ENCODE measurements at regions not wholly inside any gene's neighbourhood (a gene's known extent, or its start where the extent isn't known, plus 50 kb on each side); places are given as distances from the start of the nearest gene placed in this dataset.

- Histone ChIP-seq H3K9me3 (ENCODE audit: control insufficient read depth, insufficient read depth, low read depth, low read length) (no peaks in the 10 kb centered on the region), H3K36me3 (ENCODE audit: control insufficient read depth, insufficient read depth, low read length) (no peaks in the 10 kb centered on the region), H3K27ac (ENCODE audit: low read length) (no peak overlapping the region), H3K4me3 (ENCODE audit: low read depth in 2 of 2, low read length in 2 of 2) (no peak overlapping the region), H3K4me1 (ENCODE audit: control insufficient read depth, insufficient read depth, low read length) (no peaks in the 10 kb centered on the region; the same call in 1 of the 2 replicates), H3K27me3 (ENCODE audit: control insufficient read depth, insufficient read depth, low read length) (no peaks in the 10 kb centered on the region)
- no peak for ATAC-seq
- no TSS peak for BruUV-seq (replicated peaks)
- ChIA-PET POLR2A (interaction anchor here (0.6 kb wide), 1 partner anchor 32 kb away, joined by 3 read pairs; no protein-coding TSS in a partner anchor), CTCF (no interaction called here)
- in situ Hi-C loops (cut with HindIII; ENCODE audit: low pct_unique_long_range_greater_than_20kb, low sequenced_read_pairs) (no loop called here), intact Hi-C loops (cut with micrococcal nuclease; ENCODE audit: unreplicated experiment) (no loop called here)
- DNase-seq (ENCODE audit: low read depth, low spot score): no peak
- TF ChIP-seq SIN3A (IDR thresholded peaks at IDR 0.05; ENCODE audit: borderline replicate concordance, insufficient read depth, low read depth, low read length) (no peak), CTCF (IDR thresholded peaks at IDR 0.05) (no peak), POLR2AphosphoS5 (IDR thresholded peaks at IDR 0.05; ENCODE audit: low read depth, low read length) (no peak), TCF7L2 (IDR thresholded peaks at IDR 0.05; ENCODE audit: low read depth, low read length) (no peak)
- TF ChIP-seq, protein P1, sequence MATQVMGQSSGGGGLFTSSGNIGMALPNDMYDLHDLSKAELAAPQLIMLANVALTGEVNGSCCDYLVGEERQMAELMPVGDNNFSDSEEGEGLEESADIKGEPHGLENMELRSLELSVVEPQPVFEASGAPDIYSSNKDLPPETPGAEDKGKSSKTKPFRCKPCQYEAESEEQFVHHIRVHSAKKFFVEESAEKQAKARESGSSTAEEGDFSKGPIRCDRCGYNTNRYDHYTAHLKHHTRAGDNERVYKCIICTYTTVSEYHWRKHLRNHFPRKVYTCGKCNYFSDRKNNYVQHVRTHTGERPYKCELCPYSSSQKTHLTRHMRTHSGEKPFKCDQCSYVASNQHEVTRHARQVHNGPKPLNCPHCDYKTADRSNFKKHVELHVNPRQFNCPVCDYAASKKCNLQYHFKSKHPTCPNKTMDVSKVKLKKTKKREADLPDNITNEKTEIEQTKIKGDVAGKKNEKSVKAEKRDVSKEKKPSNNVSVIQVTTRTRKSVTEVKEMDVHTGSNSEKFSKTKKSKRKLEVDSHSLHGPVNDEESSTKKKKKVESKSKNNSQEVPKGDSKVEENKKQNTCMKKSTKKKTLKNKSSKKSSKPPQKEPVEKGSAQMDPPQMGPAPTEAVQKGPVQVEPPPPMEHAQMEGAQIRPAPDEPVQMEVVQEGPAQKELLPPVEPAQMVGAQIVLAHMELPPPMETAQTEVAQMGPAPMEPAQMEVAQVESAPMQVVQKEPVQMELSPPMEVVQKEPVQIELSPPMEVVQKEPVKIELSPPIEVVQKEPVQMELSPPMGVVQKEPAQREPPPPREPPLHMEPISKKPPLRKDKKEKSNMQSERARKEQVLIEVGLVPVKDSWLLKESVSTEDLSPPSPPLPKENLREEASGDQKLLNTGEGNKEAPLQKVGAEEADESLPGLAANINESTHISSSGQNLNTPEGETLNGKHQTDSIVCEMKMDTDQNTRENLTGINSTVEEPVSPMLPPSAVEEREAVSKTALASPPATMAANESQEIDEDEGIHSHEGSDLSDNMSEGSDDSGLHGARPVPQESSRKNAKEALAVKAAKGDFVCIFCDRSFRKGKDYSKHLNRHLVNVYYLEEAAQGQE (IDR thresholded peaks at IDR 0.05; ENCODE audit: insufficient read depth in 1 of 2, low read depth in 2 of 2, low read length in 1 of 2): no peak
These were observed 230.8 kb downstream of the ABCC12 start for GRCh38 chr16:47924950-47925349.

- no peak for ATAC-seq
- Histone ChIP-seq H3K27me3 (ENCODE audit: control insufficient read depth, insufficient read depth, low read length) (no peaks in the 10 kb centered on the region), H3K4me3 (ENCODE audit: low read depth in 2 of 2, low read length in 2 of 2) (no peak overlapping the region), H3K36me3 (ENCODE audit: control insufficient read depth, insufficient read depth, low read length) (no peaks in the 10 kb centered on the region), H3K9me3 (ENCODE audit: control insufficient read depth, insufficient read depth, low read depth, low read length) (no peaks in the 10 kb centered on the region), H3K27ac (ENCODE audit: low read length) (no peak overlapping the region), H3K4me1 (ENCODE audit: control insufficient read depth, insufficient read depth, low read length) (no peaks in the 10 kb centered on the region)
- intact Hi-C loops (cut with micrococcal nuclease; ENCODE audit: unreplicated experiment): no loop called here
- ChIA-PET POLR2A (no interaction called here), CTCF (no interaction called here)
- BruUV-seq (replicated peaks): no TSS peak
- no peak for TF ChIP-seq TCF7L2 (IDR thresholded peaks at IDR 0.05; ENCODE audit: low read depth, low read length)
- TF ChIP-seq CTCF (IDR thresholded peaks at IDR 0.05): no peak
- TF ChIP-seq, protein P1 (IDR thresholded peaks at IDR 0.05; ENCODE audit: insufficient read depth in 1 of 2, low read depth in 2 of 2, low read length in 1 of 2): no peak
- no peak for TF ChIP-seq POLR2AphosphoS5 (IDR thresholded peaks at IDR 0.05; ENCODE audit: low read depth, low read length)
- TF ChIP-seq SIN3A (IDR thresholded peaks at IDR 0.05; ENCODE audit: borderline replicate concordance, insufficient read depth, low read depth, low read length): no peak
- in situ Hi-C loops (cut with HindIII; ENCODE audit: low pct_unique_long_range_greater_than_20kb, low sequenced_read_pairs): no loop called here
- no peak for DNase-seq (ENCODE audit: low read depth, low spot score)
These were observed 234.3 kb downstream of the ABCC12 start for GRCh38 chr16:47921535-47921934.
